AG08395 (cell line): ENCODE measurements at regions not wholly inside any gene's neighbourhood (a gene's known extent, or its start where the extent isn't known, plus 50 kb on each side); places are given as distances from the start of the nearest gene placed in this dataset.
"Not testable (repeated sequence)": the region's sequence is repeated elsewhere in the genome, so short reads cannot be mapped to it uniquely, and the experiment has no call there.

Experiments
- DNase-seq: peaks from one replicate; pipeline ENCODE4 v3.0.0; 2012; ENCODE audit warnings: mixed read lengths, low spot score

GRCh38 chr4:1589098-1589497, 95.0 kb downstream of the FAM53A start:
- no peak for DNase-seq

- DNase-seq: no peak
Observed at GRCh38 chr4:1588306-1588705, 95.8 kb downstream of the FAM53A start.

- no peak for DNase-seq
Observed at GRCh38 chr4:1584498-1584897, 99.6 kb downstream of the FAM53A start.

GRCh38 chr4:1583859-1584258, 100.3 kb downstream of the FAM53A start:
- no peak for DNase-seq

GRCh38 chr4:1583051-1583785, 100.9 kb downstream of the FAM53A start:
- DNase-seq: no peak

GRCh38 chr4:1582227-1582626, 101.9 kb downstream of the FAM53A start:
- no peak for DNase-seq

- peak; percentile 97 for DNase-seq
Observed at GRCh38 chr4:1581164-1581894, 102.8 kb downstream of the FAM53A start.

- not testable (repeated sequence) for DNase-seq
Observed at GRCh38 chr4:1580692-1581012, 103.5 kb downstream of the FAM53A start.

GRCh38 chr4:1579901-1580691, 104.0 kb downstream of the FAM53A start:
- peak; percentile 95 for DNase-seq

- DNase-seq: peak; percentile 90
Observed at GRCh38 chr4:1579001-1579900, 104.9 kb downstream of the FAM53A start.

- no peak for DNase-seq
Observed at GRCh38 chr4:1578251-1578773, 105.8 kb downstream of the FAM53A start.

- no peak for DNase-seq
Observed at GRCh38 chr4:1577822-1578217, 106.3 kb downstream of the FAM53A start.

- no peak for DNase-seq
Observed at GRCh38 chr4:1576961-1577821, 106.9 kb downstream of the FAM53A start.

- DNase-seq: no peak
Observed at GRCh38 chr4:1576304-1576960, 107.7 kb downstream of the FAM53A start.

- no peak for DNase-seq
Observed at GRCh38 chr4:1575418-1576303, 108.5 kb downstream of the FAM53A start.

GRCh38 chr4:1574601-1575417, 109.3 kb downstream of the FAM53A start:
- no peak for DNase-seq

- no peak for DNase-seq
Observed at GRCh38 chr4:1573830-1574459, 110.2 kb downstream of the FAM53A start.
